Astrocyte of the cerebellum (primary cell): ENCODE measurements at regions not wholly inside any gene's neighbourhood (a gene's known extent, or its start where the extent isn't known, plus 50 kb on each side); places are given as distances from the start of the nearest gene placed in this dataset.

Source experiments
- DNase-seq: peaks from one replicate; pipeline ENCODE4 v3.0.0-alpha.2; 2011; ENCODE audit warnings: low read depth
- H3K4me3 ChIP-seq: 2 replicates; pipeline ENCODE4 v1.5.1; 2011; ENCODE audit warnings: mild to moderate bottlenecking, low read depth, low read length, moderate library complexity
- in situ Hi-C: cut with HindIII; loops from 2 replicates; pipeline ENCODE4 v1.10.0; 2017; ENCODE audit warnings: low sequenced_read_pairs
- TF ChIP-seq, protein P1 (sequence below): IDR thresholded peaks from 2 replicates; pipeline ENCODE4 v1.5.1; 2012; ENCODE audit warnings: low read length, low read depth, moderate library complexity, mild to moderate bottlenecking; ENCODE audit errors: missing control alignments

DNA sequence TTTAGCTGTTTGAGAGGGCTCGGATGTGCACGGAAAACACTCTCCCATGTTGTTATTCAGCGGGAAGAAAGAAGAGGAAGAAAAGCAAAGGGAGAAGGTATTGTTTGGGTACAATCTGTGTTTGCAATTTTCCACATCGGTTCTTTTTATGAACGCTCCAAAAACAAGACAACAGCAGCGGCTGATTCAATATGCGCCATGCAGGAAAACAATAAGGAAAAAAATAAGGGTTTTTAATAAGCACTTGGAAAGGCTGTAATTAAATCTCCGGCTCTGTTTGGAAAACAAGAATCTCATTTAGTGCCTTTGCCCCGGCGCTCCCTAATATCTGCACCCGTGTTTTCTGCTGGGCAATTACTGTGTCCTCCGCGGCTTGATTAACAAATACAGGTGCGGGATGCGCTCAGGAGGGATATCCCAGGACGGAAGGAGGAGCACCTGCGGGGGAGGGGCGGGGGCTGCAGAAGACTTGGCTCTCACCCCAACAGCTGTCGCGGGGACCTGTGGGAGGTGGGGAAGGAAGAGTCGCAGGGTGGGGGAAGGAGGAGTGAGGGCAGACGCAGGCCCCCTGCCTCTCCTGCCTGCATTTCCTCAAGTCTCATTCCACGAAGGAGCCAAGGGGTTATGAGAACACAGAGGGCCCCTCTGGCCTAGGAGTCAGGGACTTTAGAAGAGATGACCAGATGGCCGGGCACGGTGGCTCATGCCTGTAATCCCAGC lies 181.5 kb upstream of the PODXL start:
- no peak overlapping the region for H3K4me3 ChIP-seq
- in situ Hi-C loops: no loop called here
- TF ChIP-seq, protein P1, sequence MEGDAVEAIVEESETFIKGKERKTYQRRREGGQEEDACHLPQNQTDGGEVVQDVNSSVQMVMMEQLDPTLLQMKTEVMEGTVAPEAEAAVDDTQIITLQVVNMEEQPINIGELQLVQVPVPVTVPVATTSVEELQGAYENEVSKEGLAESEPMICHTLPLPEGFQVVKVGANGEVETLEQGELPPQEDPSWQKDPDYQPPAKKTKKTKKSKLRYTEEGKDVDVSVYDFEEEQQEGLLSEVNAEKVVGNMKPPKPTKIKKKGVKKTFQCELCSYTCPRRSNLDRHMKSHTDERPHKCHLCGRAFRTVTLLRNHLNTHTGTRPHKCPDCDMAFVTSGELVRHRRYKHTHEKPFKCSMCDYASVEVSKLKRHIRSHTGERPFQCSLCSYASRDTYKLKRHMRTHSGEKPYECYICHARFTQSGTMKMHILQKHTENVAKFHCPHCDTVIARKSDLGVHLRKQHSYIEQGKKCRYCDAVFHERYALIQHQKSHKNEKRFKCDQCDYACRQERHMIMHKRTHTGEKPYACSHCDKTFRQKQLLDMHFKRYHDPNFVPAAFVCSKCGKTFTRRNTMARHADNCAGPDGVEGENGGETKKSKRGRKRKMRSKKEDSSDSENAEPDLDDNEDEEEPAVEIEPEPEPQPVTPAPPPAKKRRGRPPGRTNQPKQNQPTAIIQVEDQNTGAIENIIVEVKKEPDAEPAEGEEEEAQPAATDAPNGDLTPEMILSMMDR: no peak
- no peak for DNase-seq

DNA sequence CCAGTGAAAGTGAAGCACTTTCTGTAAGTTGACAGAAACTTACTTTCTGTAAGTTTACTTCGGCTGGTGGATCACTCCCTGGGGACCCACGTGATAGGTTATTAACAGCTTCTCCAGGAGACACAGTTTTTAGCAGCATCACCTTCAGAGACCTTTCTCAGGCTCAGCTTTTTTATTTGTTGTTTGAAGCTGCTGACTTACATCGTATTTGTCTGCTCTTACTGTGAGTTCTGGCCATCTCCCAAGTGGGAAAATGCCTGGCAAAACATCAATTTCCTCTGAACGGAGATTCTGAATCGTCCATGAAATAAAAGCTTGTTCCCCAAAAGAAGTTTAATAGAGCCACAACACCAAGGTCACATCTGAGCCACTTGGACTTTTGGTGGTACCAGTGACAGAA lies 178.7 kb upstream of the PODXL start:
- no peak overlapping the region for H3K4me3 ChIP-seq
- DNase-seq: no peak
- TF ChIP-seq, protein P1: no peak
- in situ Hi-C loops: no loop called here

DNA sequence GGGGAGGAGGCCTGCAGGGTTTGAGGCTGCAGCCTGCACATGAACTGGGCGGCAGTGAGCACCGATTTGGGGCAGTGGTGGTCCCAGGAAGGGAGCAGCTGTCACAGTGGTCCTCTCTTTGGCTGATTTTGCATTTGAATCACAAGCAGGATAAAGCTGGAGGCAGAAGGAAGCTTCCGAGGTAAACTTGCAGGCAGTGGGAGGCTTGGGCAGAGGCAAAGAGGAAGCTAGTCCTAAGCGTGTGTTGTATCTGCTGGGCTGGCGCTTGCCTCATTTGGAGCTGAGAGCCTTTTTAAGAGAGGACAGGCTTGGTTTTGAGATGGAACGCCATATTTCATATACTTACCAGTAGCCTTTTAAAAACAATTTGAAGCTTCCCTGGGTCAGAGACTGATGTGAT lies 177.2 kb upstream of the PODXL start:
- DNase-seq: no peak
- in situ Hi-C loops: no loop called here
- TF ChIP-seq, protein P1: no peak
- H3K4me3 ChIP-seq: no peak overlapping the region

DNA sequence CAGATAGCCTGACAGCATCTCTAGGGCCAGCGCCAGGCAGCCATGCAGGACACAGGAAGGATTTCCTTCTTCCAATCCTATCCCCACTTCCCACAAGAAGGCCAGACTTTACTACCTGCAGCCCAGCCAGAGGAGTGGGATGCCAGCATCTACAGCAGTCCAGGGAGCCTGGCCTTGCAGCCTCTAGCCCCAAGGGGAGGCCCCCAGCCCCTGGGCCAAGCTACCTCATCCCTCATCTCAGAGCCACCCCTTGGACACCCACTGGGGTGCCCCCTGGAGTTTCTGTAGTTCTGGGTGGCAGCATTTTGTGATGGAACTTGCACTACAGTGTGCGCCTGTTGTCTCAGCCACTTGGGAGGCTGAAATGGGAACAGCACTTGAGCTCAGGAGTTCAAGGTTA lies 170.8 kb upstream of the PODXL start:
- no peak for DNase-seq
- TF ChIP-seq, protein P1: no peak
- in situ Hi-C loops: no loop called here
- no peak overlapping the region for H3K4me3 ChIP-seq

DNA sequence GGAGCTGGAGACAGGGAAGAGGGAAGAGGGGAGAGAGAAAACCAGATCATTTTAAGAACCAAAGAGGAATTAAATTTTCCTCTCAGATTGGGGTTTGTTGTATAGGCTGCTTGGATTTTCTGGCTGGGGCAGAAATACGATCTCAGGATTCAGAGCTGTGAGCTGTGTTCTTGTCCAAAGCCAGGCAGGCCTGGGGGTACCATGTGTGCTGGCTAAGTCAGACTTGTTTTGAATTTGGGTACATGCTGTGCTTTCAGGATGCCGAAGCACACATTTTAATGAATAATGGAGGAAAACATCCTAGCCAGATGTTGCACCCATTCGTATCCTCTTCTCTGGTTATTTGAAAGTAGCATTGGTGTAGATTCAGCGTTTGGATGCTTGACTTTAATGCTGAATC lies 170.3 kb upstream of the PODXL start:
- in situ Hi-C loops: no loop called here
- H3K4me3 ChIP-seq: no peak overlapping the region
- DNase-seq: no peak
- TF ChIP-seq, protein P1: no peak

DNA sequence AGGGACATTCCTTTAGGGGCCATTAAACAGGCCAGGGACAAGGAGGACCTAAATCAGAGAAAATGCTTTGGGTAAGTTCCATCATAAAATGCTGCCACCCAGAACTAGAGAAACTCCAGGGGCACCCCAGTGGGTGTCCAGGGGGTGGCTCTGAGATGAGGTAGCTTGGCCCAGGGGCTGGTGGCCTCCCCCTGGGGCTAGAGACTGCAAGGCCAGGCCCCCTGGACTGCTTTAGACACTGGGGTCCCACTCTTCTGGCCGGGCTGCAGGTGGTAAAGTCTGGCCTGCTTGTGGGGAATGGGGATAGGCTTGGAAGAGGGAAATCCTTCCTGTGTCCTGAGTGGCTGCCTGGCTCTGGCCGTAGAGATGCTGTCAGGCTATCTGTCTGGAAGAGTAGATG lies 169.6 kb upstream of the PODXL start:
- in situ Hi-C loops: no loop called here
- TF ChIP-seq, protein P1: no peak
- no peak overlapping the region for H3K4me3 ChIP-seq
- DNase-seq: no peak

DNA sequence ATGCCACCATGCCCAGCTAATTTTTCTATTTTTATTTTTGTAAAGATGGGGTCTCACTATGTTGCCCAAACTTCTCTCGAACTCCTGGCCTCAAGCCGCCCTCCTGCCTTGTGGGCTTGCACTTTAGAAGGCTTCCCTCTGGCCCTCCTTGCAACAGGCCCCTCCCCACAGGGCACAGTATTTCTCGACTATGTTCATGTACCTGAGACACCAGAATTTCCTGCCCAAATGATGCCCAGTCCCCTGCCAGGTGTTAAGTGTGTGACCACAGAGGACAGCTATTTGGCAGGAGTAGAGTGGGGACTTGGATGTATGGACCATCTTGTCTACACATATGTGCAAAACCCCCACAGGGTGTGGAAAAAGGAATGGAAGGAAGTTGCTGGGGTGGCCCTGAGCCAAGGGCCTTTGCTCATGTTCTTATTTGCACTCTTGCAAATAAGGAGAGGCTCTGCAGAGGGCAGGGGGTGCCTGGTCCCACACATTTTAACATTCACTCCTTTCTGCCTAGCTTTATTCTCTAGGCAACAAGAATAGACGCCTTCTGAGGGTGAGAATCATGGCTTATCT lies 168.4 kb upstream of the PODXL start:
- TF ChIP-seq, protein P1: no peak
- in situ Hi-C loops: no loop called here
- H3K4me3 ChIP-seq: no peak overlapping the region
- DNase-seq: no peak
